Mammary epithelial cell (primary cell): ENCODE measurements at regions not wholly inside any gene's neighbourhood (a gene's known extent, or its start where the extent isn't known, plus 50 kb on each side); places are given as distances from the start of the nearest gene placed in this dataset.

Experiments used
- CTCF ChIP-seq, 2 donors: IDR thresholded peaks in 1 of 2; conservative IDR thresholded peaks in 1 of 2; 2 replicates each; pipeline ENCODE4 v1.5.1; 2011 to 2012; ENCODE audit warnings: inconsistent platforms in 2 of 2, low read length in 2 of 2, mild to moderate bottlenecking in 2 of 2, control low read depth in 1 of 2, low read depth in 1 of 2; ENCODE audit not compliant: insufficient read depth in 1 of 2; ENCODE audit errors: extremely low read depth in 1 of 2
- EZH2 ChIP-seq: IDR thresholded peaks from 2 replicates; pipeline ENCODE4 v1.6.1; 2012; ENCODE audit warnings: low read length, inconsistent platforms, borderline replicate concordance

- no peak for TF ChIP-seq CTCF (conservative IDR thresholded peaks at IDR 0.05 in 1 of 2, IDR thresholded peaks at IDR 0.05 in 1 of 2; ENCODE audit: extremely low read depth in 1 of 2, insufficient read depth in 1 of 2, low read depth in 1 of 2, low read length in 2 of 2)
- TF ChIP-seq EZH2 = no peak
Measured at GRCh38 chr1:102239247-102239646, 242.5 kb upstream of the OLFM3 start.
